ENCODE measurements at regions not wholly inside any gene's neighbourhood (a gene's known extent, or its start where the extent isn't known, plus 50 kb on each side); places are given as distances from the start of the nearest gene placed in this dataset.

GRCh38 chr2:12267042-12267441, 449.7 kb upstream of the TRIB2 start:
- Histone ChIP-seq H3K4me3 (ENCODE audit: low read length) (no peak overlapping the region), H3K27ac (ENCODE audit: low read length) (no peak overlapping the region), H3K9me3 (ENCODE audit: control insufficient read depth, low read length) (no peaks in the 10 kb centered on the region), H3K4me1 (ENCODE audit: control insufficient read depth, insufficient read depth, low read length) (peaks cover 1% of the 10 kb centered on the region), H3K27me3 (ENCODE audit: control insufficient read depth, insufficient read depth) (no peaks in the 10 kb centered on the region)
- WGBS, result 93% methylated on average over 3 of the region's 3 CpGs
- intact Hi-C loops (cut with DNase I), result no loop called here
- DNase-seq, result no peak
- no peak for ATAC-seq

- peaks cover 1% of the 10 kb centered on the region for H3K4me1 ChIP-seq (ENCODE audit: control insufficient read depth, insufficient read depth, low read length)
- WGBS, result 86% methylated on average over 7 of the region's 7 CpGs
- no peaks in the 10 kb centered on the region for H3K9me3 ChIP-seq (ENCODE audit: control insufficient read depth, low read length)
- ATAC-seq (no peak), DNase-seq (no peak)
- no peak overlapping the region for H3K27ac ChIP-seq (ENCODE audit: low read length)
- no peak overlapping the region for H3K4me3 ChIP-seq (ENCODE audit: low read length)
- intact Hi-C loops (cut with DNase I), result no loop called here
- H3K27me3 ChIP-seq (ENCODE audit: control insufficient read depth, insufficient read depth), result no peaks in the 10 kb centered on the region
Observed at GRCh38 chr2:12269041-12269972, 447.4 kb upstream of the TRIB2 start.

- H3K27me3 ChIP-seq (ENCODE audit: control insufficient read depth, insufficient read depth), result no peaks in the 10 kb centered on the region
- no peaks in the 10 kb centered on the region for H3K9me3 ChIP-seq (ENCODE audit: control insufficient read depth, low read length)
- DNase-seq, result no peak
- H3K4me3 ChIP-seq (ENCODE audit: low read length), result no peak overlapping the region
- intact Hi-C loops (cut with DNase I), result no loop called here
- peaks cover 1% of the 10 kb centered on the region for H3K4me1 ChIP-seq (ENCODE audit: control insufficient read depth, insufficient read depth, low read length)
- ATAC-seq, result no peak
- WGBS, result 70% methylated on average over 4 of the region's 4 CpGs
- H3K27ac ChIP-seq (ENCODE audit: low read length), result no peak overlapping the region
Observed at GRCh38 chr2:12270876-12271588, 445.7 kb upstream of the TRIB2 start.

GRCh38 chr2:12271589-12271984, 445.1 kb upstream of the TRIB2 start:
- H3K27ac ChIP-seq (ENCODE audit: low read length), result no peak overlapping the region
- H3K27me3 ChIP-seq (ENCODE audit: control insufficient read depth, insufficient read depth), result no peaks in the 10 kb centered on the region
- DNase-seq (no peak), ATAC-seq (no peak)
- peaks cover 1% of the 10 kb centered on the region for H3K4me1 ChIP-seq (ENCODE audit: control insufficient read depth, insufficient read depth, low read length)
- H3K4me3 ChIP-seq (ENCODE audit: low read length), result no peak overlapping the region
- intact Hi-C loops (cut with DNase I), result no loop called here
- 59% methylated on average over 1 of the region's 1 CpG for WGBS
- no peaks in the 10 kb centered on the region for H3K9me3 ChIP-seq (ENCODE audit: control insufficient read depth, low read length)

- intact Hi-C loops (cut with DNase I), result no loop called here
- 37% methylated on average over 1 of the region's 1 CpG for WGBS
- no peak for ATAC-seq
- no peaks in the 10 kb centered on the region for H3K9me3 ChIP-seq (ENCODE audit: control insufficient read depth, low read length)
- no peak for DNase-seq
- no peaks in the 10 kb centered on the region for H3K27me3 ChIP-seq (ENCODE audit: control insufficient read depth, insufficient read depth)
- H3K4me1 ChIP-seq (ENCODE audit: control insufficient read depth, insufficient read depth, low read length), result no peaks in the 10 kb centered on the region
- no peak overlapping the region for H3K4me3 ChIP-seq (ENCODE audit: low read length)
- H3K27ac ChIP-seq (ENCODE audit: low read length), result no peak overlapping the region
Observed at GRCh38 chr2:12273111-12273510, 443.6 kb upstream of the TRIB2 start.

- 95% methylated on average over 1 of the region's 1 CpG for WGBS
- H3K27me3 ChIP-seq (ENCODE audit: control insufficient read depth, insufficient read depth), result no peaks in the 10 kb centered on the region
- H3K4me3 ChIP-seq (ENCODE audit: low read length), result no peak overlapping the region
- no peaks in the 10 kb centered on the region for H3K4me1 ChIP-seq (ENCODE audit: control insufficient read depth, insufficient read depth, low read length)
- DNase-seq, result no peak
- ATAC-seq, result no peak
- intact Hi-C loops (cut with DNase I), result no loop called here
- no peak overlapping the region for H3K27ac ChIP-seq (ENCODE audit: low read length)
- no peaks in the 10 kb centered on the region for H3K9me3 ChIP-seq (ENCODE audit: control insufficient read depth, low read length)
Observed at GRCh38 chr2:12274591-12274990, 442.1 kb upstream of the TRIB2 start.

- 52% methylated on average over 7 of the region's 7 CpGs for WGBS
- no peaks in the 10 kb centered on the region for H3K9me3 ChIP-seq (ENCODE audit: control insufficient read depth, low read length)
- no peak overlapping the region for H3K4me3 ChIP-seq (ENCODE audit: low read length)
- ATAC-seq (no peak), DNase-seq (no peak)
- no peak overlapping the region for H3K27ac ChIP-seq (ENCODE audit: low read length)
- no peaks in the 10 kb centered on the region for H3K27me3 ChIP-seq (ENCODE audit: control insufficient read depth, insufficient read depth)
- no peaks in the 10 kb centered on the region for H3K4me1 ChIP-seq (ENCODE audit: control insufficient read depth, insufficient read depth, low read length)
- intact Hi-C loops (cut with DNase I), result no loop called here
Observed at GRCh38 chr2:12277241-12278034, 439.3 kb upstream of the TRIB2 start.

GRCh38 chr2:12278217-12278750, 438.5 kb upstream of the TRIB2 start:
- Histone ChIP-seq H3K4me1 (ENCODE audit: control insufficient read depth, insufficient read depth, low read length) (no peaks in the 10 kb centered on the region), H3K27me3 (ENCODE audit: control insufficient read depth, insufficient read depth) (no peaks in the 10 kb centered on the region), H3K4me3 (ENCODE audit: low read length) (no peak overlapping the region), H3K9me3 (ENCODE audit: control insufficient read depth, low read length) (no peaks in the 10 kb centered on the region), H3K27ac (ENCODE audit: low read length) (no peak overlapping the region)
- intact Hi-C loops (cut with DNase I), result no loop called here
- WGBS, result 88% methylated on average over 4 of the region's 4 CpGs
- DNase-seq (no peak), ATAC-seq (no peak)

- no peaks in the 10 kb centered on the region for H3K9me3 ChIP-seq (ENCODE audit: control insufficient read depth, low read length)
- H3K4me1 ChIP-seq (ENCODE audit: control insufficient read depth, insufficient read depth, low read length), result peaks cover 4% of the 10 kb centered on the region
- intact Hi-C loops (cut with DNase I), result no loop called here
- ATAC-seq (no peak), DNase-seq (no peak)
- H3K4me3 ChIP-seq (ENCODE audit: low read length), result no peak overlapping the region
- 84% methylated on average over 3 of the region's 3 CpGs for WGBS
- H3K27me3 ChIP-seq (ENCODE audit: control insufficient read depth, insufficient read depth), result no peaks in the 10 kb centered on the region
- no peak overlapping the region for H3K27ac ChIP-seq (ENCODE audit: low read length)
Observed at GRCh38 chr2:12282780-12283695, 433.7 kb upstream of the TRIB2 start.

- H3K4me3 ChIP-seq (ENCODE audit: low read length), result no peak overlapping the region
- peaks cover 4% of the 10 kb centered on the region for H3K4me1 ChIP-seq (ENCODE audit: control insufficient read depth, insufficient read depth, low read length)
- no peak for ATAC-seq
- no peaks in the 10 kb centered on the region for H3K27me3 ChIP-seq (ENCODE audit: control insufficient read depth, insufficient read depth)
- intact Hi-C loops (cut with DNase I), result no loop called here
- DNase-seq, result no peak
- no peaks in the 10 kb centered on the region for H3K9me3 ChIP-seq (ENCODE audit: control insufficient read depth, low read length)
- WGBS, result 70% methylated on average over 5 of the region's 5 CpGs
- H3K27ac ChIP-seq (ENCODE audit: low read length), result no peak overlapping the region
Observed at GRCh38 chr2:12284037-12284436, 432.7 kb upstream of the TRIB2 start.
